NCI-H2081 (cell line): ENCODE measurements at regions not wholly inside any gene's neighbourhood (a gene's known extent, or its start where the extent isn't known, plus 50 kb on each side); places are given as distances from the start of the nearest gene placed in this dataset.
"Not testable (repeated sequence)": the region's sequence is repeated elsewhere in the genome, so short reads cannot be mapped to it uniquely, and the experiment has no call there.

Experiments
- DNase-seq, 2 experiments: peaks; one replicate each; lab custom pipeline; 2025; lab: John Stamatoyannopoulos, UW

GRCh38 chr17:13140750-13141149 is 122.9 kb upstream of the ELAC2 start:
- DNase-seq, result no peak

GRCh38 chr17:13135506-13135905 is 117.7 kb upstream of the ELAC2 start:
- DNase-seq, result no peak

GRCh38 chr17:13134076-13134475 is 116.2 kb upstream of the ELAC2 start:
- no peak for DNase-seq

- no peak for DNase-seq
Observed at GRCh38 chr17:13131225-13131624, 113.4 kb upstream of the ELAC2 start.

GRCh38 chr17:13129356-13129755 is 111.5 kb upstream of the ELAC2 start:
- DNase-seq, result no peak

- no peak for DNase-seq
Observed at GRCh38 chr17:13128676-13129075, 110.8 kb upstream of the ELAC2 start.

- DNase-seq, result no peak
Observed at GRCh38 chr17:13127921-13128602, 110.2 kb upstream of the ELAC2 start.

- no peak for DNase-seq
Observed at GRCh38 chr17:13120864-13121263, 103.0 kb upstream of the ELAC2 start.

GRCh38 chr17:13118311-13118710 is 100.5 kb upstream of the ELAC2 start:
- no peak for DNase-seq

- no peak for DNase-seq
Observed at GRCh38 chr17:13117616-13118015, 99.8 kb upstream of the ELAC2 start.

GRCh38 chr17:13114601-13115031 is 96.8 kb upstream of the ELAC2 start:
- DNase-seq, result peak; percentile 4 to 31

- DNase-seq, result no peak
Observed at GRCh38 chr17:13113821-13114525, 96.1 kb upstream of the ELAC2 start.

GRCh38 chr17:13107676-13108235 is 89.9 kb upstream of the ELAC2 start:
- DNase-seq, result no peak

GRCh38 chr17:13106171-13106570 is 88.3 kb upstream of the ELAC2 start:
- DNase-seq, result peak; percentile 0 to 26

- DNase-seq, result no peak
Observed at GRCh38 chr17:13104576-13104975, 86.7 kb upstream of the ELAC2 start.

- no peak for DNase-seq
Observed at GRCh38 chr17:13102477-13102876, 84.7 kb upstream of the ELAC2 start.

GRCh38 chr17:13099926-13100325 is 82.1 kb upstream of the ELAC2 start:
- no peak for DNase-seq

GRCh38 chr17:13099089-13099735 is 81.4 kb upstream of the ELAC2 start:
- no peak for DNase-seq

GRCh38 chr17:13096291-13096690 is 78.5 kb upstream of the ELAC2 start:
- no peak for DNase-seq

- not testable (repeated sequence) for DNase-seq
Observed at GRCh38 chr17:13092010-13092409, 74.2 kb upstream of the ELAC2 start.

- DNase-seq, result no peak
Observed at GRCh38 chr17:13088666-13089065, 70.8 kb upstream of the ELAC2 start.

GRCh38 chr17:13087802-13088201 is 70.0 kb upstream of the ELAC2 start:
- DNase-seq, result no peak
